ENCODE measurements at regions not wholly inside any gene's neighbourhood (a gene's known extent, or its start where the extent isn't known, plus 50 kb on each side); places are given as distances from the start of the nearest gene placed in this dataset.
"Not testable (repeated sequence)": the region's sequence is repeated elsewhere in the genome, so short reads cannot be mapped to it uniquely, and the experiment has no call there.

DNA sequence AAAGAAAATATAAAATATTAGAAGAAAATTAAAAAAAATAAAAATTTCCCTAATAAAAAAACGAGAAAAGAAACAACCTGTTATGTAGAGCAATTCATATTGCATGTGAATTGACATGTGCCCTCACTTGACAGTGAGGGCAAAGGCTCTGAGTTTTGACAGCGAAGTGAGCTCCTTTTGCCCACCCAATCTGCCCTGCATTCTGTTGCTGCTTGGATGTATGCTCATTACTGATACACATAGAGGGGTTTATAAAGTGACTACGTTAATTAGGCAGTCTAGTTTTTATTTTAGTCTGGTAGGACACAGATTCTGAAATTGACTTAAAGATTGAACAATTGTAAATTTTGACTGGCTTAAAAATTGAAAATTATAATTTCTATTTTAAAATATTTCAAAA is 949.4 kb downstream of the TLE4 start:
- no peak for DNase-seq (ENCODE audit: low spot score)

DNA sequence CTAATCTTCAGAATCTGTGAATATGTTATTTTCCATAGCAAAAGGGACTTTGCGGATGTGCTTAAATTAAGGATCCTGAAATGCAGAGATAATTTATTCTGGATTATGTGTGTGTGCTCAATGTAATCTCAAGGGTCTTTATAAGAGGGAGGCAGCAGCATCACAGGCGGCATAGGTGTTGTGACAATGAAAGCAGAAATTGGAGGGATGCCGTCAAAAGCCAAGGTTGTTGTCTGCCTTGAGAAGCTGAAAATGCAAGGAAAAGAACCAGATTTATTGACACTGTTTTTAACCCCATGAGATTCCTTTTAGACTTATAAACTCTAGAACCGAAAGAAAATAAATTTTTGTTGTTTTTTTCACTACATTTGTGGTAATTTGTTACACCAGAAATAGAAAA is 948.5 kb downstream of the TLE4 start:
- DNase-seq (ENCODE audit: low spot score): no peak

DNA sequence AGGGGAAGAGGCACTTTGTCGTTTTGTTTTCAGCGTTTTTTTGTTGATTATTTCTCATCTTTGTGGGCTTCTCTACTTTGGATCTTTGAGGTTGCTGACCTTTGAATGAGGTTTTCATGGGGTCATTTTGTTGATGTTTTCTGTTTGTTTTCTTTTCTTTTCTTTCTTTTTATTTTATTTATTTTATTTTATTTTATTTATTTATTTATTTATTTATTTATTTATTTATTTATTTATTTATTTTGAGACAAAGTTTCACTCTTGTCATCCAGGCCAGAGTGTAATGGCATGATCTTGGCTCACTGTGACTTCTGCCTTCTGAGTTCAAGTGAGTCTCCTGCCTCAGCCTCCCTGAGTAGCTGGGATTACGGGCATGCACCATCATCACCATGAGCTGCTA is 946.7 kb downstream of the TLE4 start:
- no peak for DNase-seq (ENCODE audit: low spot score)

DNA sequence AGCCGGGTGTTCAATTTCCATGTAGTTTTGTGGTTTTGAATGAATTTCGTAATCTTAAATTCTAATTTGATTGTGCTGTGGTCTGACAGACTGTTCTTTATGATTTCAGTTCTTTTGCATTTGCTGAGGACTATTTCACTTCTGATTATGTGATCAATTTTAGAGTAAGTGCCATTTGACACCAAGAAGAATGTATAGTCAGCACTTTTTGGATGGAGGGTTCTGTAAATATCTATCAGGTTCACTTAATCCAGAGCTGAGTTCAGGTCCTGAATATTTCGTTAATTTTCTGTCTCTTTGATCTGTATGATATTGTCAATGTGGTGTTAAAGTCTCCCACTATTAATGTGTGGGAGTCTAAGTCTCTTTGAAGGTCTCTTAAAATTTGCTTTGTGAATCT is 944.9 kb downstream of the TLE4 start:
- DNase-seq (ENCODE audit: low spot score): no peak

DNA sequence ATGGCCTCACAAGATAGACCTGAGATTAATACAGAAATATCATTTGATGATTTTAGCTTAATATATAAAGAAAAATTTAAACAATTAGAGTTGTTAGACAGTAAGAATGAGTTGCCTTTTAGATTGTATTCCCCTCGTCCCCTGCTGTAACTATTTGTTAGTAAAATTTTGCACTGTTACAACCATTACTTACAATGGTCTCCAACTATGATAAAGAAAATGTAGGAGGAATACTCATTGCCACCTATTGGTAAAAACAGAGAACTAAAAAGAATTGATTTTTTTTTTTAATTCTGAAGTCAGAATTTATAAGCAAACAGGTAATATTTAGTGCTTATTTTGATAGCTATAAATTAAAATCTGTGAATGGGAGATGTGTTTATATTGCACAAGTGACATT is 937.6 kb downstream of the TLE4 start:
- DNase-seq (ENCODE audit: low spot score): no peak

DNA sequence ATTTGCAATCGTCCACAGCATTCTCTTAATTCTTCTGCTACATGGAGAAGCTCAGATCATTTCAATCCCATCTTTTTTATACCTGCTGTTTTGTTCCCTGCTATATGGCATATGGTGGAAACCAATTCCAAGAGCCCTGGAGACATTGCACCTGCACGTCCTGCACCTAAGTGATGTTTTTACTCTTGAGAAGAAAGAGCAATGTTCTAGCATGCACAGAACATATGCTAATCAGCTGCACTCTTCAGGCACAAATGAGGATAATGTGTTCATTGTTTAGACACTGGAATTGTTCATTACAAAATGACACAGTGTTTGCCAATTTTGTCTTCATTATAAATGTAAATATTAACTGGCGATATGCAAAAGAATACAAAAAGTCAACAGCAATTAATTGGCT is 935.8 kb downstream of the TLE4 start:
- DNase-seq (ENCODE audit: low spot score): peak; percentile 50

DNA sequence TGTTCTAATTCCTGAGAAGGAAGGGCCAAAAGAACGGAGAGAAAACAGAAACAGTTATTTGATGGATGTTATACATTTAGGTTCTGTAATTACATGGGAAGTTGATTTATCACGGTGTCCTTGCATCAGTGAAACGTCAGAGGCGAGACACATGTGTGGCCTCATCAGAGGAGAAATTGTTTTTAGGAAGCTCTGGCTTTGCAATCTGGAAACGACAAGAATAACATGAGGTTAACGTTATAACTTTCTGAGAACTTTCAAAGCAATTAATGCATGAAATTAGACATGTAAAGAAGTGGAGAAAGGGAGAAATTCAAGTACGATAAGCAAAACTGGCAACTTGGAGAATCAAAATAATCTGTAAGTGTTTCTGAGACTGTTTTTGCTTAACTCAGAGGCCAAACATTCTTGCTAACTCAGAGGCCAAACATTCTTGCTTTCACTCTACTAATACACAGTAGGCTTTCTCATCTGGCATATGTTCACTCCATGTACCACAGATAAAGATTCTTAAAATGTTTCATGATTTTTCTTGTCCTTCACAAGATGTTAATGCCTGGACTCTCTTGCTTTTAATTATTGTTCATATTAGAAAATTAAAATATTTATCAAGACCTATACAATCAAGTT is 933.0 kb downstream of the TLE4 start:
- DNase-seq (ENCODE audit: low spot score): no peak

DNA sequence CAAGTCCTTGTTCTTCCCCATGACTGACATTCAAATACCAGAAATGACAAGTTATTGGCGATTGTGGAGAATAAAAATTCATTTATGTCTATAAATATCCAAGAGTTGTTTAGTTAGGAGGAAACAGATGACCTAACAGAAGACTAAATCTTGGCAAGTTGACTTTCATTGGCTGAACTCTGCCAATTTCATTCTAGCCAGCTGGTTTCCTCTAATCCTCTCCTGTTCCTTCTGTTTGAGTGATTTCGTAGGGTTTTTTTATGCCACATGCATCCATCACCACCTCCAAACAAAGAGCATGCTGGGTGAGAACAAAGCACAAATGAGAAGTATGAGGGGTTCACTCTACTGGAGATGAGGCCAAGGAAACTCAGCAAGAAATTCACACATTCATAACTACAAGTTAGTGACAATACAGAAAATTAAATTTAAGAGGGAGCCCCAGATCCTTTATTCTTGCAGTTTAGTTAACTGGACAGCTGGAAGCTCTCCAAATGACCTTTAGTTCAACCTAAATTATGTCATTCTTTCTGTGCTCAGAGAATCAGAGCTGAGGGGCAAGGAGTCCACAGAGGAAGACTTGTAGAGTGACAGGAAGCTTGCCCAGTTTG is 932.0 kb downstream of the TLE4 start:
- DNase-seq (ENCODE audit: low spot score): peak; percentile 11

DNA sequence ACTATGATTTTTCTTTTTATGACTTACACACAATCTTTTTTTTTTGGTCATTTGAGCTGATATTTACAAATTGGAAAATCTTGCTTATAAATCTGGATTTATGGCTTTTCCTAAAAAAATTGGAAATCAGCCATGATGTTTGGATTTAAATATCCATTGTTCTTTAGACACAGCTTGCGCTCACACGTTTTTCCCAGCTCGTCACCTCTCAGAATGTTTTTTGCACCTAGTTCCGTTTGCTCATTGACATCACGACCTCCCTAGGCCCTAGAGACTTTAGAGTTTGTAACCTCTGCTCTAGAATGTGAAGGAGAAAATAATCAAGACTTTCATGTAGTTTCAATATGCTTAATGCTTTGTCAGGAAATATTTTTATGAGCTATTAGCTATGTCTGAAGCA is 930.5 kb downstream of the TLE4 start:
- DNase-seq (ENCODE audit: low spot score): no peak

DNA sequence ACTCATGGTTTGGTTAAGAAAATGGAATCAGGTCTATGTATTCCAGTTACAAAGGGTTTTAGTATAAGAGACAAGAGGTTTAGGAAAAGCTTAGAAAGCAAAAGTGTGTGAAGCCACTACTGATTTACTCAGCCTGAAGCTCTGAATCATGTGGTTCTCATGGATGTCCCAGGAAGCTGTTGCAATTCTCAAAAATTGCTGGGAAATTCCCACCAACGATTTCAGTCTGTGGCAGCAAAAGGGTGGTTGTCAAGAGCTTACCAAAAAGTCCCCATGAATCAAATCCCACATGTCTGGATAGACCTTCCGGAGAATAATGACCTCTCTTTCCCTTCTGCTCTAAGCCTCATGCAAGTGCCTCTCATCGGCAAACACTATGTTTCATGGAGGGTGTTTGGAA is 929.9 kb downstream of the TLE4 start:
- DNase-seq (ENCODE audit: low spot score): no peak

DNA sequence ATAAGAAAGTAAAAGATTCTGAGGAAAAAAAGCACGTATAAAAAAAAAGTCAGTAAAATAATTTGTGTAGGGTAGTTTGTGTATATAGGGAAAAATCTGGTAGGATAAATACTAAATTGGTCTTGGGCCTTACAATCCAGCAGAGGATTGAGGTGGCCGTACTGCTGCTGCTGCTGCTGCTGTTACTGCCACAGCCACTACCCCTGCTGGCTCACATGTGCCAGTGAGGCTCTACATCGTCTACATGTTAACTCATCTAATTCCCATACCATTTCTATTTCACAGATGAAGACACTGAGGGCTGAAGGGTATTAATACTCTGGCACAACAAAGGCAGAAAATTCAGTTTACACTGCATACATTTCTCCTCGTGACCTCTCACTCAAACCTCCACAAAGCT is 928.5 kb downstream of the TLE4 start:
- DNase-seq (ENCODE audit: low spot score): no peak

DNA sequence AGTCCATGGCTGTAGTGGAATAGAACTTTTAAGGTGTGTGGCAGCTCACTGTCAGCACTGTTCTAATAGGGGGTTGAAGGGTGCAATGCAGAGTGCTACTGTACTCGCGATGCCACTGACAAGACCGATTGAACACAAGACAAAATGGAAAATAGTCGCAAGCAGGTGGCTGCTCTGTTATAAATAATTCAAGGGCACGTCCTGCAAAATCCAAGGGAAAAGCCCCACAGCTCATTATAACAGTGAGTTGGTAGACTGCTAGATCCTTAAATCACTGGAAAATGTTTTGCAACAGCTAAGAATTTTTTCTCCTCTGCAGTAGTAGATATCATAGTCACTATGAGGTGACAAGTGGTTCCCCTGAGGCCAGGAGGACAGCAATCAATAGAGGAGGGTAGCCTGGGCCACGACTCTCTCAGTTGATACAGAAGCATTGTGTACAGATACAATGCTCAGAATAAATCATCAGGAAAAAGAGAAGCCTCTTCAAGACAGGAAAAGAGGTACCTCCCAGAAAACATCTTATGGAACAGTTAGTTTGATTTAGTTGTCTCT is 926.3 kb downstream of the TLE4 start:
- DNase-seq (ENCODE audit: low spot score): no peak

DNA sequence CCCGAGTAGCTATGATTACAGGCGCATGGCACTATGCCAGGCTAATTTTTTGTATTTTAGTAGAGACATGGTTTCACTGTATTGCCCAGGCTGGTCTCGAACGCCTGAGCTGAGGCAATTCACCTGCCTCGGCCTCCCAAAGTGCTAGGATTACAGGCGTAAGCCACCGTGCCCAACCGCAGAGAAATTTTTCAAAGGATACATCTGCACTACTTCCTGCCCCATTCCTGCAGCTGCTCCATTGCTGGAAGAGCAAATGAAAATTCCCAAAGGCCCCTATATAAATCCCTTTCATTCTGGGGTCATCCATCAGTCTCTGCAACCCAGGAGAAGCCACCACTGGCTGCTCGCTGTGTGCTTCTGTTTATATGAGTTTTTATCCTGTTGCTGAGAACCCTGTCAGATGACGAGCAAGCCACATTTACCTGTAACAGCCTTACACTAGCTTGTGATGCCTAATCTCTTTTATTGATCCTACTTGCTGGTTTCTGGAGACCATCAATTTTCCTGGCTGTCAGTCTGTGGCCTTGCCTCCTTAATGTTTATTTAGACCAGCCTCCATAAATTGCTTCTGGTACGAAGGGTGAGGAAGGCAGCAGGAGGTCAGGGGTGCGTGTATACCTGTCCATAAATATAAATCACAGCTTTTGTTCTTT is 925.3 kb downstream of the TLE4 start:
- DNase-seq (ENCODE audit: low spot score): no peak

DNA sequence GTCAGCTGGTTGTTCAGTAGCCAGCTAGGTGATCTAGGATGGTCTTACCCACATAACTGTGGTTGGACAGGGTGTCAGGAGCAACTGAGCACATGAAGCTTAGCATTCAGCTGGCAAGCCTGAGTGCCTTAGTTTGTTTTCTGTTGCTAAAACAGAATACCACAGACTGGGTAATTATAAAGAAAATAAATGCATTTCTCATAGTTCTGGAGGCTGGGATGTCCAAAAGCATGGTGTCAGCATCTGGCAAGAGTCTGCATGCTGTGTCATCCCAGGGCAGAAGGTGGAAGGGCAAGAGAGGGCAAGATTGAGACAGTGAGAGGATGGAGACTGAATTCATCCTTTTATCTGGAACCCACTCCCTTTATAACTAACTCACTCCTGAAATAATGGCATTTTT is 921.5 kb downstream of the TLE4 start:
- no peak for DNase-seq (ENCODE audit: low spot score)

DNA sequence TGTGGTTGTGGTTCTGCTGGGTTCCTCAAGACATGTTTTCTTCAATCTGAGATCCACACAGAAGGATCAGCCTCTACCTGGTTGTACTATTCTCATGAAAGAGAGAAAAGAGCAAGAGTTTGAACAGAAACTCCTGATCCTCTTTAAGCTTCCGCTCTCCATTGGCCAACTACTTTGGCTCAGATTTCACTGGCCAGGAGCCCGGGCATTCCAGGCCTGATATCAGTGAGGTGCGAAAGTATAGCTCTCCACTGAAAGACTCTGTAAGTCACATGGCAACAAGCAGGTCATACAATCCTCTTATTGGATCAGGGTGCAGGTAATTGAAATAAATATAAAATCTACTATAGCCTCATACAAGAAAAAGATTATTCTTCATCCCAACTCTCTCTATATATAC is 920.5 kb downstream of the TLE4 start:
- DNase-seq (ENCODE audit: low spot score): no peak

DNA sequence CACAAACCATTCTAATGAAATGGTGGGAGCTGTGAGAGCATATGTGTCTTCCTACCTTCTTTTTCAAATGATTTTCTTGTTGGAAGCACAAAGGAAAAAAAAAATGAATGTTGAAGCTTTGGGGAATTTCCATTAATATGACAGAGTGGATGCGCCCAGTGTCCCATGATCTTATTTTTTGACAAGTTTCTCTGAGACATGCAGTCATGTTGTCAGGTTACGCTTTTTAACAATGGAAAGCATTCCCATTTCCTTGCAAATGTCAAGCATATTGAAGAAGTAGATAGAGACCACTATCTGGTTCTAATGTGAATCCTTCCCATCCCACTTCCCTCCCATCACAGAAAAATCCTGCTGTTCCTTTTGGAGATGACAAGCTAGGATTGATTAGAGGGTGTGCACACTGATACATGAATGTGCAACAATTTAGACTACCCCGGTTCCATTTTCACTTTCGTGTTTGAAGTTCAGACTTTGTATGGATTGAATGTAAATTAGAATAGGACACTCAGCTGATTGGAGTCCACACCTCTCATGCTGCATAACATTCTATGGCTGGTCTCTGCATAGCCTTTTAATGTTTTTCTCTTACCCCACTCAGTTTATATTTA is 919.4 kb downstream of the TLE4 start:
- no peak for DNase-seq (ENCODE audit: low spot score)

DNA sequence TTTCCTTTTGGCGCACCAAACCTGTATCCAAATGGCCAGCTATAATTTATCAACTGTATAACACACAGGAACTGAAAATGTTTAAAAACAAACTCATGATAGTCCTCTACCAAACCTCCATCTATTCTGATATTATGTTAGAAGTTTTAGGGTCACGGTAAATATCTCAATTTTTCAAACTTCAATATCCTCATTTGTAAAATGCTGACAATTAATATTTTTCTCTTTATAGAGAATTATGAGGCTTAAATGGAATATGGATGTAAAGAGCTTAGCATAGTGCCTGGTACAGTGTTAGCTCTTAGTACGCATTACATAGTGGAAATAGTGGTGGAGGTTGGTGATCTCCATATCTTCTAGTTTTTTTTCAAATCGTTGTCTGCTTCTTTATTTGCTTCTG is 917.6 kb downstream of the TLE4 start:
- DNase-seq (ENCODE audit: low spot score): no peak

DNA sequence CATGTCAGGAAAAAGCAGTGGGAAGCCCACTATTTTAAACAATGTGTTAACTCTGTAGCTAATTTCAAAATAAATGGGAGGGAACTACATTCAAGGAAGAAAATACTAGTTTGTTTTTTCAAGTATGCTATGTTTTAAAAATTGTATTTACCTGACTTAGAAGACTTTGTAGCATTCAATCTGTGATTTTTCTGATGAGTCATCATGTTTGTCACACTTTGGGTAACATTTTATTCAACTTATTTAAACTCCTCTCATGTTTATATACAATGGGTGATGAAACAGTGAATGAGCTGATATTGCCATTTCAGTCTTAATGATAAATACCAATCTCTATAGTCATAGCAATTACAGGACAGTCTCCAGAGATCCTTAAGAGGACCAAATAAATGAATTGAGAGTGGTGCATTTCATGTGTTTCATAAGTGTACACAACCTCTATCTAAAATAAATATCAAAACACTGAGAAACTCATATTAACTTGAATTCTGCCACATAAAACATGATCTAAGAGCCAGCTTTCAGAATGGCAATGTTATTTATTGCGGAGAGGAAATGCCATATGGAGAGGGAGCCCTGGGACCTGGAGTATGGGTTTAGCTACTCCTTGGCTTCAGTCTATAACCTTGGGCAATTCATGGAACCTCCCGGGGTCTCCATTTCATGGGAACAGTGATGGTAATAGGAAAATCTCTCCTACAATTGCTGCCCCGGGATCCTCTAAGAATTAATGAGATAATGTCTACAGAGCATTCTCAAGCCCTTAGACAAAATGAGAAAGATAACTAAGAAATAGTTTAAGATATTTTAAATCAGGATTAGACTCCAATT is 913.9 kb downstream of the TLE4 start:
- no peak for DNase-seq (ENCODE audit: low spot score)

DNA sequence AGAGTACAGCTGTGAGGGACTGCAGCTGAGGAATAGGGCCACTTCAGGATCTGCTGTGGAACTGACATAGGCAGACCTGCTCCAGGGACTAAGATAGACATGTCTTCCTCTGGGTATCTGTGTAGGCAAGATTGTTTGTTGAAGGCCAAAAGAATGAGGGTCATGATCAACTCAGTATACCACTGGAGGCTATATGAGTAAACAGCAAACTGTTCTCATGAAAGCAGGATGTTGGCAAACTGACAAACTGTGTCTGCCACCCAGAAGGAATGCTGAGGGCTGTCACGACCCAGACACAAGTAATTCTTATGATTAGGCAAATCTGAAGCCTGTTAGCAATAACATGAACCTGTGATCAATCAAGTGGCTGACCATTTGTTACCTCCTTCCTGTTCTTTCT is 910.5 kb downstream of the TLE4 start:
- not testable (repeated sequence) for DNase-seq (ENCODE audit: low spot score)

DNA sequence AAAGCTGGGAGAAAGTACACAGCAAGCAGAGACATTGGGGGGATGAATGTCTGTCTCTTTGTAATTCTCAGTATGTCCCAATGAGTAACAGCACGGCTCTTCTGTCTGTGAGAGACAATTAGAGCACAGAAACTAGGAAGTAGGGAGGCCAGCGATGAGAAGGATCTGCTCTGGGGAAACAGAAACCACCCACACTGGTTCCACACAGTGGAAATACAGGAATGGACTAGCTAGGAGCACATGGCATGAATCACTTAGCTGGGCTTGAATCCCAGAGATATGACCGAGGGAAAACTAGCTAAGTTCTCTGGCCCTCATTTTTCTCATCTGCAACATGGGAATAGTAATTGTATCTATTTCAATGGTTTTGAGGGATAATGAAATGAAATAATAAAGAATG is 895.9 kb downstream of the TLE4 start:
- no peak for DNase-seq (ENCODE audit: low spot score)

DNA sequence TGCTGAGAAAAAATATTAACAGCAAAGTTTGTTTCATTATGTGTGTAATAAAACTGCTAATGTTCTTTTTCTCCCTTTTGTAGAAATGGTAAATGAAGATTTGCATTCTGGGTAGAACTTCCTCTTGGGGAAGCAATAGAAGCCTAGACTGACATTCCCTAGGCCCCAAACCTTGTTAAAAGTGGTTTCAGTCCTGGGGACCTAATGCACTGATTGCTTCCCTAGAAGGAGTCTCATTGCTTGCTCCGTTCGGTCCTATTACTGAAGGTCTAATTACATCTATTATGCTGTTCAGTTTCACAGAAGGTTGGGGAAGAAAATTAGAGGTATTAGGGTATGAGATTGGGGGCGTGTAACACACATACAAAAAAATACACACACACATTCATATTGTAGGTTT is 893.8 kb downstream of the TLE4 start:
- no peak for DNase-seq (ENCODE audit: low spot score)

DNA sequence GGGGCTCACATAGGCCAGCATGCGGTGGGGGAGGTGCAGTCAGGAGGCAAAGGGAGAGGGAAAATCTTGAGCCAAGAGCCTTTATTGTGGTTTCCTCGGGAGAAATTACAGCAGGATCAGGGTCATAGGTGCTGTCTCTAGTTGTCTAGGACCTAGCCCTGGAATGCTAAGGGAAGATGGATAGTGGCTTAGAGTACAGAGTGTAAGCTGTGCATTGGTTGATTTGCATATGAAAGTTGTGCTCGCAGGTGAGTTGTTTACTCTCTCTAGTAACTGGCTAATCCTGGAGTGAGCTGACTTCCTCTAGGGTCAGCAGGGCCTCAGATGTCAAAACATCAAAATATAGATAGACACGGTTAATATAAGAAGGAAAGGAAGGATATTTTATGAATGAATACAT is 877.7 kb downstream of the TLE4 start:
- no peak for DNase-seq (ENCODE audit: low spot score)

Data from pons (tissue), 1 donor.